H1 (cell line): ENCODE measurements at regions not wholly inside any gene's neighbourhood (a gene's known extent, or its start where the extent isn't known, plus 50 kb on each side); places are given as distances from the start of the nearest gene placed in this dataset.

Experiments
- CTCF ChIA-PET: fragments of 300-600 bp; sonication (Branson Sonifier 250); formaldehyde crosslinking; loops from one replicate; lab custom pipeline; 2021; ENCODE audit not compliant: partially characterized antibody; lab: Charles Lee
- POLR2A ChIA-PET: fragments of 300-600 bp; sonication (Branson Sonifier 250); formaldehyde crosslinking; loops from one replicate; lab custom pipeline; 2021; ENCODE audit warnings: inconsistent platforms; ENCODE audit not compliant: partially characterized antibody; lab: Charles Lee
- DNase-seq, 2 experiments: peaks; one replicate each; pipeline versions ENCODE4 v3.0.0 to v3.0.0-alpha.2; 2010 to 2022; ENCODE audit warnings: low spot score in 2 of 2, low read depth in 1 of 2, mixed read lengths in 1 of 2
- FAIRE-seq: peaks from 2 replicates; lab custom pipeline; 2011; peaks lifted over from hg19 to GRCh38; lab: Jason Lieb, UNC
- H2AFZ ChIP-seq: 2 replicates; pipeline ENCODE4 v1.8.1; 2012; ENCODE audit warnings: low read length, inconsistent platforms
- H2AK5ac ChIP-seq: 2 replicates; pipeline ENCODE4 v1.6.1; 2013; ENCODE audit warnings: low read depth, low read length
- H2BK120ac ChIP-seq: replicated peaks from 2 replicates; pipeline ENCODE3; 2013; ENCODE audit warnings: low read depth, low read length, inconsistent platforms
- H2BK12ac ChIP-seq: 2 replicates; pipeline ENCODE4 v1.6.1; 2013; ENCODE audit warnings: low read depth, low read length
- H2BK15ac ChIP-seq: 2 replicates; pipeline ENCODE4 v1.6.1; 2013; ENCODE audit warnings: low read length
- H2BK20ac ChIP-seq: 2 replicates; pipeline ENCODE4 v1.6.1; 2013; ENCODE audit warnings: low read length
- H2BK5ac ChIP-seq: 2 replicates; pipeline ENCODE4 v1.6.1; 2013; ENCODE audit warnings: low read depth, low read length
- H3K14ac ChIP-seq: 2 replicates; pipeline ENCODE4 v1.6.1; 2013; ENCODE audit warnings: inconsistent platforms; ENCODE audit not compliant: insufficient read length
- H3K18ac ChIP-seq: 2 replicates; pipeline ENCODE4 v1.6.1; 2013; ENCODE audit warnings: low read length; ENCODE audit errors: extremely low read depth
- H3K23ac ChIP-seq: 2 replicates; pipeline ENCODE4 v1.6.1; 2013; ENCODE audit warnings: inconsistent platforms; ENCODE audit not compliant: insufficient read length
- H3K23me2 ChIP-seq: 2 replicates; pipeline ENCODE4 v1.6.1; 2013; ENCODE audit warnings: low read depth, low read length
- H3K27ac ChIP-seq: 2 replicates; pipeline ENCODE4 v1.6.1; 2011; ENCODE audit warnings: low read depth, low read length, inconsistent platforms
- H3K27me3 ChIP-seq, 4 experiments: replicated peaks in 1 of 4; 1 replicate in 1 of 4; 2 replicates in 3 of 4; pipeline versions ENCODE4 v1.6.1 to v1.8.1; 2011 to 2013; ENCODE audit warnings: low read length in 3 of 4, mild to moderate bottlenecking in 3 of 4, inconsistent platforms in 2 of 4, mixed read lengths in 2 of 4, moderate library complexity in 1 of 4; ENCODE audit not compliant: control insufficient read depth in 3 of 4, insufficient read depth in 3 of 4; ENCODE audit errors: extremely low read depth in 1 of 4
- H3K36me3 ChIP-seq, 4 experiments: 2 replicates each; pipeline versions ENCODE4 v1.6.1 to v1.8.1; 2011 to 2013; ENCODE audit warnings: mild to moderate bottlenecking in 4 of 4, low read length in 3 of 4, moderate library complexity in 2 of 4, control low read depth in 1 of 4, inconsistent platforms in 1 of 4; ENCODE audit not compliant: insufficient read depth in 4 of 4, control insufficient read depth in 2 of 4
- H3K4ac ChIP-seq: replicated peaks from 2 replicates; pipeline ENCODE3; 2013; ENCODE audit warnings: low read length, low read depth, mixed read lengths, inconsistent platforms; ENCODE audit not compliant: insufficient read length
- H3K4me1 ChIP-seq, 4 experiments: replicated peaks in 1 of 4; 1 replicate in 1 of 4; 2 replicates in 3 of 4; pipeline versions ENCODE4 v1.6.1 to v1.8.1; 2011 to 2013; ENCODE audit warnings: low read length in 3 of 4, inconsistent platforms in 2 of 4, mixed read lengths in 1 of 4; ENCODE audit not compliant: insufficient read depth in 4 of 4, control insufficient read depth in 3 of 4
- H3K4me2 ChIP-seq, 2 experiments: 2 replicates each; pipeline versions ENCODE4 v1.6.1 to v1.8.1; 2011 to 2013; ENCODE audit warnings: low read depth in 2 of 2, low read length in 2 of 2, control low read depth in 1 of 2, inconsistent platforms in 1 of 2, mild to moderate bottlenecking in 1 of 2; ENCODE audit not compliant: insufficient read depth in 1 of 2
- H3K4me3 ChIP-seq, 4 experiments: fragments of 200-600, 300-600 bp in 1 of 4; sonication (generic), shearing (Covaris generic), sonication (Bioruptor Twin) in 1 of 4; 2 replicates each; pipeline versions ENCODE4 v1.5.1 to v1.8.1; 2011 to 2016; ENCODE audit warnings: low read length in 4 of 4, low read depth in 3 of 4, control low read depth in 2 of 4, inconsistent platforms in 2 of 4, mild to moderate bottlenecking in 2 of 4, mixed read lengths in 1 of 4, moderate library complexity in 1 of 4; ENCODE audit not compliant: insufficient read depth in 2 of 4; ENCODE audit errors: extremely low read depth in 1 of 4
- H3K56ac ChIP-seq: replicated peaks from 2 replicates; pipeline ENCODE3; 2013; ENCODE audit warnings: low read depth, mild to moderate bottlenecking, mixed read lengths, low read length, inconsistent platforms; ENCODE audit not compliant: insufficient read length
- H3K79me1 ChIP-seq: 2 replicates; pipeline ENCODE4 v1.6.1; 2013; ENCODE audit warnings: low read depth, low read length, control low read depth
- H3K79me2 ChIP-seq, 2 experiments: 2 replicates each; pipeline versions ENCODE4 v1.6.1 to v1.8.1; 2012 to 2013; ENCODE audit warnings: low read length in 2 of 2, mild to moderate bottlenecking in 2 of 2, inconsistent platforms in 1 of 2; ENCODE audit not compliant: insufficient read depth in 2 of 2, control insufficient read depth in 1 of 2
- H3K9ac ChIP-seq, 4 experiments: replicated peaks in 1 of 4; 1 replicate in 1 of 4; 2 replicates in 3 of 4; pipeline versions ENCODE4 v1.6.1 to v1.8.1; 2011 to 2013; ENCODE audit warnings: low read depth in 3 of 4, low read length in 3 of 4, control low read depth in 2 of 4, mild to moderate bottlenecking in 2 of 4, moderate library complexity in 2 of 4, inconsistent platforms in 1 of 4; ENCODE audit errors: extremely low read depth in 1 of 4
- H3K9me3 ChIP-seq, 2 experiments: 2 replicates each; pipeline versions ENCODE4 v1.6.1 to v1.8.1; 2012 to 2013; ENCODE audit warnings: mild to moderate bottlenecking in 2 of 2, moderate library complexity in 2 of 2, control low read depth in 1 of 2, inconsistent platforms in 1 of 2, low read depth in 1 of 2, low read length in 1 of 2, mixed read lengths in 1 of 2; ENCODE audit not compliant: insufficient read depth in 2 of 2
- H4K20me1 ChIP-seq, 2 experiments: replicated peaks in 1 of 2; 2 replicates each; pipeline versions ENCODE3 to v1.8.1; 2011 to 2013; ENCODE audit warnings: inconsistent platforms in 2 of 2, low read length in 2 of 2, mild to moderate bottlenecking in 1 of 2; ENCODE audit not compliant: insufficient read depth in 2 of 2, control insufficient read depth in 1 of 2
- H4K5ac ChIP-seq: 2 replicates; pipeline ENCODE4 v1.6.1; 2013; ENCODE audit warnings: low read length, low read depth, mixed read lengths, inconsistent platforms; ENCODE audit not compliant: insufficient read length
- H4K8ac ChIP-seq: 2 replicates; pipeline ENCODE4 v1.8.0; 2013; ENCODE audit warnings: mild to moderate bottlenecking, moderate library complexity, low read length, inconsistent platforms; ENCODE audit not compliant: insufficient read depth; ENCODE audit errors: extremely low read depth
- H4K91ac ChIP-seq: replicated peaks from 2 replicates; pipeline ENCODE3; 2013; ENCODE audit warnings: low read length, mixed read lengths, inconsistent platforms; ENCODE audit not compliant: insufficient read length
- JUN ChIP-seq: IDR thresholded peaks from 2 replicates; pipeline ENCODE4 v1.6.1; 2011; ENCODE audit warnings: low read depth, mild to moderate bottlenecking, improper control_type of control experiment, low read length
- TBP ChIP-seq: IDR thresholded peaks from 2 replicates; pipeline ENCODE4 v1.6.1; 2011; ENCODE audit warnings: low read depth, low read length, improper control_type of control experiment
- WGBS, 2 experiments: shearing (Covaris generic) in 1 of 2; methylation state at CpG; one replicate each; pipeline versions ENCODE4 v1.1.6 to v1.1.7; 2013 to 2015; ENCODE audit warnings: low lambda C conversion rate in 2 of 2, mixed read lengths in 2 of 2, inconsistent platforms in 1 of 2, low coverage in 1 of 2, missing lambda C conversion rate in 1 of 2; ENCODE audit not compliant: insufficient replicate concordance in 2 of 2, insufficient coverage in 1 of 2, insufficient read length in 1 of 2; ENCODE audit errors: extremely low coverage in 1 of 2, missing lambda C conversion rate in 1 of 2; 5-methylcytosine and 5-hydroxymethylcytosine counted together

GRCh38 chr3:153397794-153398193 lies 235.8 kb downstream of the RAP2B start:
- WGBS, 2 experiments = 69% methylated on average over 2 of the region's 2 CpGs; no CpG with 5 or more reads in 1 of the 2 experiments
- no peaks in the 10 kb centered on the region for H3K79me2 ChIP-seq
- H3K4me3 ChIP-seq = no peak overlapping the region

More at GRCh38 chr3:153397794-153398193, 235.8 kb downstream of the RAP2B start:
- no peak overlapping the region for H2BK20ac ChIP-seq
- POLR2A ChIA-PET = no interaction called here
- no peak overlapping the region for H3K9ac ChIP-seq
- H3K23me2 ChIP-seq = no peaks in the 10 kb centered on the region
- DNase-seq (no peak), FAIRE-seq (no peak)
- H3K27me3 ChIP-seq = no peaks in the 10 kb centered on the region
- H3K36me3 ChIP-seq = no peaks in the 10 kb centered on the region
- 0 out of 7 replicates have a peak, but pooled peaks cover 0 to 4% (median 0%) of the 10 kb centered on the region in 4 experiments for H3K4me1 ChIP-seq
- H4K20me1 ChIP-seq = no peaks in the 10 kb centered on the region
- H3K4me2 ChIP-seq = no peak overlapping the region
- H3K79me1 ChIP-seq = no peaks in the 10 kb centered on the region
- H4K91ac ChIP-seq = no peak overlapping the region
- no peak overlapping the region for H3K27ac ChIP-seq
- no peak overlapping the region for H4K5ac ChIP-seq
- H3K4ac ChIP-seq = no peak overlapping the region
- H2BK12ac ChIP-seq = no peak overlapping the region
- no peak overlapping the region for H3K56ac ChIP-seq
- H3K9me3 ChIP-seq = no peaks in the 10 kb centered on the region
- TF ChIP-seq JUN (no peak), TBP (no peak)
- H2AK5ac ChIP-seq = no peak overlapping the region
- H2BK5ac ChIP-seq = no peak overlapping the region
- no peak overlapping the region for H2BK120ac ChIP-seq
- no peak overlapping the region for H4K8ac ChIP-seq
- no peak overlapping the region for H2BK15ac ChIP-seq
- no peak overlapping the region for H3K23ac ChIP-seq
- H3K18ac ChIP-seq = no peak overlapping the region
- no peak overlapping the region for H3K14ac ChIP-seq
- CTCF ChIA-PET = no interaction called here
- no peak overlapping the region for H2AFZ ChIP-seq
